GM12873 (cell line): ENCODE measurements at regions not wholly inside any gene's neighbourhood (a gene's known extent, or its start where the extent isn't known, plus 50 kb on each side); places are given as distances from the start of the nearest gene placed in this dataset.

Experiments
- CTCF ChIP-seq: IDR thresholded peaks from 2 replicates; pipeline ENCODE4 v1.5.1; 2012; ENCODE audit warnings: low read depth, mild to moderate bottlenecking, moderate library complexity, low read length, control low read depth; ENCODE audit not compliant: insufficient read depth; ENCODE audit errors: missing control alignments

- no peak for TF ChIP-seq CTCF
These were observed 93.6 kb upstream of the NOX3 start for GRCh38 chr6:155549028-155549798.

- no peak for TF ChIP-seq CTCF
These were observed 92.9 kb upstream of the NOX3 start for GRCh38 chr6:155548576-155548975.

DNA sequence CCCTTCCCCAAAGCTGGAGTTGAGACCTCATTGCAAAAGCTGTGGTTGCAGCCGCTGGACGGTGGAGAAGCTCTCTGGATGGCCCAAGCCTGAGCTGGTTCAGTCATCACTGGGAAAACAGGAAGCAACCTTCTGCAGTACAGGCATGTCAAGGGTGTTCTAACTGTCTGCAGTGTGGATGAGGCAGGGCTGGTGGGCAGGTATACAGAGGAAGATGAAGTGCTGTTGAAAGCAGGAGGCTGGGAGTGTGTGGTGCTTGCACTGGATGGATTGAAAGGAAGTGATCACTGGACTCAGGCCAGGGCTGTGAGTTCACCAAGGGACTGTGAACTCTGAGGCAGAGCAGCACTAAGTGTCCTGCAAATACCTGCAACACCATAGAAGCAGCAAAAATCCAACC is 89.0 kb upstream of the NOX3 start:
- TF ChIP-seq CTCF = no peak

DNA sequence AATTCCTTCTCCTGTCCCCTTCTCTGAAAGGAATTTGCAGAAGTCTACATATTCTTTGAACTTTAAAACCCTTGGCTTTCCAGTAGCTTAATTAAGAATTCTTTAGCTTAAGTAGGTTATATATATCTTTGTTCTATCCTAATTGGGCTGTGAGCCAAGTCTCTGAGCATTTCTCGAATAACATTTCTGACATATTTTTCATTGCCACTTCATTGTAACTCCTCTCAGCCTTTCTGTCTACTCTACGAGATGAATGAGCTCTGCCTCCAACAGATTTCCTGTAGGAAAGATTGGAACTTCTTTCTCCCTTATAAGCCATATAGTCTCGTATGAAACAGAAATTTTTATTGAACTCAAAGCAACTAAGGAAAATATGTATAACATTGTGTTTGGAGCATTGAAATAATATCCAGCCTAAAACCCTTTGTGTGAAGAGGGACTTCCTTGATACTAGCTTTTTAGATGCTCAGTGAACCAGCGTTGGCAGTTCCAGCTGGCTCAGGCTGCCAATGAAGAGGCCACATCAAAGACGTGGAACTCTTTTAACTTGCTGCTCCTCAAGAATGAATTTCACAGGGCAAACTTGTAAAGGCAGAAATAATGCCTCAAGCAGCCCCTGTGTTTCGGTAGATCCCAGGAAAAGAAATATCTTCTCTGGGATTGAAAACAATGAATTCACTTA is 87.7 kb upstream of the NOX3 start:
- no peak for TF ChIP-seq CTCF

DNA sequence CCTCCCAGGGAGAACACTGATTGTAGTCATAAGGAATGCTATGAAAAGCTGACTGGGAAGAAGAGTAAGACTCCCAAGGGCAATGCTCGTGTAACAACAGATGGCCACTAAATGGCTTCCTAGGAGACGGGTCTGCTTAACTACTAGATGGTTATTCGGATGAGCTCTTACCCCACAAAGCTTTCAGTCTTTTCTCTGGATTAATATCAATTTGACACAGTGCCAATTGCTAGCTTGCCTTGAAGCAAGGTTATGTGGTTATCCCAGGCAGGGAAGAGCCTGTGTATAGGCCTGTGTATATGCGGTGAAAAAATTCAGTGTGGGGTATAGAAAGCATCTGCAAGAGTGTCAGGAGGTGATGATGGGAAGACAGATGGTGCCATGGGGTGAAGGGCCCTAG is 86.4 kb upstream of the NOX3 start:
- TF ChIP-seq CTCF = no peak

DNA sequence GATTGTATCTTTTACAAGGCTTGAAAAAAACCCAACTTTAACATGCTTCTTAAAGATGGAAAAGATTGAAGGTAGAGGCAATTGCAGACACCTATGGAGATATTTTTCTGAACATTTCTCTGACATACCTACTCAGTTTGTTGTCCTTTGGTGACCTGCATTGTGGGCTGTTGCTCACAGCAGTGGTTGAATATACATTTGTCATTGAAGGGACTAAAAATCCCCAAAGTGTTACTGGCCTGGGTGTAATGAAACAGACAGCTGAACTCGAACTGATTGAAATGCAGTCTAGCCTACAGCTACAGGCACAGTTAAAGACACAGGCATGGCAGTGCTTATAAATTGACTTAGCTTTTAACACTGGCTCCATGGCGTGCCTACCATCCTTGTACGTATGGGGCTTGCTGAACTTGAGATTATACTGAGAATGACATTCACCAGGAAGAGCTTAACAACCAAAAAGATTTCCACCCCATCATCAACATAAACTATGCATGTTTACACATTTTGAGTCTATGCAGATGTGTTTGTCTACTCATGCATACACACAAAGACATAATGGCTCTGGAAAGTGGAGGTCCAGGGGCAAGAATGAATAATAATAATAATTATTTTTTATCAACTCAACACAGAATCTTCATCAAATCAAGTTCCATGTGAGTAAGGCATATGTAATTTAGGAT is 83.2 kb upstream of the NOX3 start:
- TF ChIP-seq CTCF = no peak

GRCh38 chr6:155534678-155535077 is 79.0 kb upstream of the NOX3 start:
- no peak for TF ChIP-seq CTCF
